Natural killer cell (primary cell): ENCODE measurements at regions not wholly inside any gene's neighbourhood (a gene's known extent, or its start where the extent isn't known, plus 50 kb on each side); places are given as distances from the start of the nearest gene placed in this dataset.
"Not testable (repeated sequence)": the region's sequence is repeated elsewhere in the genome, so short reads cannot be mapped to it uniquely, and the experiment has no call there.

Experiments
- ATAC-seq, 3 donors: fragments of 150-1000 bp in 2 of 3; fragments of 200-7000 bp in 1 of 3; cut with Tn5 transposase; 1 replicate in 1 of 3; 2 replicates in 2 of 3; pipeline ENCODE4 v1.10.0; 2021; ENCODE audit warnings: mild to moderate bottlenecking in 2 of 3, moderate library complexity in 2 of 3
- DNase-seq, 2 donors: peaks; one replicate each; pipeline versions ENCODE4 v3.0.0 to v3.0.0-alpha.2; 2013 to 2021; ENCODE audit warnings: mixed read lengths in 1 of 2
- H3K27ac ChIP-seq: one replicate; pipeline ENCODE4 v1.5.1; 2013; ENCODE audit warnings: mild to moderate bottlenecking, low read length
- H3K27me3 ChIP-seq: one replicate; pipeline ENCODE4 v1.6.1; 2013; ENCODE audit warnings: low read length; ENCODE audit not compliant: control insufficient read depth, insufficient read depth
- H3K36me3 ChIP-seq: one replicate; pipeline ENCODE4 v1.6.1; 2013; ENCODE audit warnings: low read length; ENCODE audit not compliant: control insufficient read depth, insufficient read depth
- H3K4me1 ChIP-seq: one replicate; pipeline ENCODE4 v1.6.1; 2013; ENCODE audit warnings: low read length; ENCODE audit not compliant: control insufficient read depth, insufficient read depth
- H3K4me3 ChIP-seq: one replicate; pipeline ENCODE4 v1.5.1; 2013; ENCODE audit warnings: low read length
- H3K9me3 ChIP-seq: one replicate; pipeline ENCODE4 v1.6.1; 2013; ENCODE audit warnings: low read length; ENCODE audit not compliant: control insufficient read depth, insufficient read depth
- H3K27ac Mint-ChIP-seq, 2 donors: one replicate each; pipeline ENCODE4 v1.8.0; 2022; ENCODE audit warnings: mild to moderate bottlenecking in 2 of 2, mixed read lengths in 2 of 2, moderate library complexity in 1 of 2
- H3K27me3 Mint-ChIP-seq, 2 donors: one replicate each; pipeline ENCODE4 v1.8.0; 2022; ENCODE audit warnings: low read depth in 2 of 2, mixed read lengths in 2 of 2
- H3K36me3 Mint-ChIP-seq: one replicate; pipeline ENCODE4 v1.8.0; 2022; ENCODE audit warnings: mixed read lengths
- H3K4me1 Mint-ChIP-seq, 2 donors: one replicate each; pipeline ENCODE4 v1.8.0; 2022; ENCODE audit warnings: mixed read lengths in 2 of 2
- H3K4me3 Mint-ChIP-seq: one replicate; pipeline ENCODE4 v1.8.0; 2022; ENCODE audit warnings: mild to moderate bottlenecking, moderate library complexity, mixed read lengths
- H3K9me3 Mint-ChIP-seq, 2 donors: one replicate each; pipeline ENCODE4 v1.8.0; 2022; ENCODE audit warnings: mixed read lengths in 2 of 2
- CTCF ChIP-seq: fragments of 200-600 bp; IDR thresholded peaks from one replicate; pipeline ENCODE4 v1.8.0; 2022; ENCODE audit warnings: antibody characterized with exemption
- WGBS: methylation state at CpG from one replicate; pipeline ENCODE4 v1.1.7; 2013; ENCODE audit warnings: missing lambda C conversion rate; ENCODE audit not compliant: insufficient coverage; 5-methylcytosine and 5-hydroxymethylcytosine counted together
- intact Hi-C: fragments of 100-400 bp; cut with micrococcal nuclease; formaldehyde crosslinking; loops from one replicate; pipeline ENCODE4 v1.14.2; 2022

GRCh38 chr2:66101206-66101605 lies 333.7 kb upstream of the MEIS1 start:
- DNase-seq: no peak
- H3K27me3 ChIP-seq: no peaks in the 10 kb centered on the region
- H3K27ac ChIP-seq: no peak overlapping the region
- TF ChIP-seq CTCF: no peak
- Mint-ChIP-seq H3K27ac (no peak overlapping the region), H3K27me3 (no peaks in the 10 kb centered on the region), H3K4me3 (no peak overlapping the region), H3K36me3 (no peaks in the 10 kb centered on the region), H3K9me3 (peaks cover 4 to 5% of the 10 kb centered on the region in 2 donors), H3K4me1 (no peaks in the 10 kb centered on the region)
- no CpG with 5 or more reads among the region's 1 CpG for WGBS
- no peaks in the 10 kb centered on the region for H3K4me1 ChIP-seq
- no peak for ATAC-seq
- H3K36me3 ChIP-seq: no peaks in the 10 kb centered on the region
- intact Hi-C loops: no loop called here
- no peaks in the 10 kb centered on the region for H3K9me3 ChIP-seq
- no peak overlapping the region for H3K4me3 ChIP-seq

- 88% methylated on average over 6 of the region's 6 CpGs for WGBS
- Mint-ChIP-seq H3K9me3 (peaks cover 0 to 5% of the 10 kb centered on the region in 2 donors), H3K27ac (no peak overlapping the region), H3K4me3 (no peak overlapping the region), H3K4me1 (no peaks in the 10 kb centered on the region), H3K36me3 (no peaks in the 10 kb centered on the region), H3K27me3 (no peaks in the 10 kb centered on the region)
- no peaks in the 10 kb centered on the region for H3K27me3 ChIP-seq
- no peak for DNase-seq
- no peak for ATAC-seq
- H3K9me3 ChIP-seq: no peaks in the 10 kb centered on the region
- no peaks in the 10 kb centered on the region for H3K4me1 ChIP-seq
- no peak for TF ChIP-seq CTCF
- H3K36me3 ChIP-seq: no peaks in the 10 kb centered on the region
- intact Hi-C loops: no loop called here
- no peak overlapping the region for H3K27ac ChIP-seq
- no peak overlapping the region for H3K4me3 ChIP-seq
Observed at GRCh38 chr2:66095820-66096345, 339.0 kb upstream of the MEIS1 start.

- H3K9me3 ChIP-seq, H3K4me3 ChIP-seq, H3K36me3 ChIP-seq, H3K27me3 Mint-ChIP-seq, H3K4me1 Mint-ChIP-seq, intact Hi-C loops, H3K36me3 Mint-ChIP-seq, H3K27ac ChIP-seq, ATAC-seq, H3K4me1 ChIP-seq, H3K27me3 ChIP-seq, DNase-seq, H3K27ac Mint-ChIP-seq, H3K9me3 Mint-ChIP-seq, H3K4me3 Mint-ChIP-seq: not testable (repeated sequence)
- WGBS: no CpG with 5 or more reads among the region's 2 CpGs
Observed at GRCh38 chr2:66094689-66095088, 340.2 kb upstream of the MEIS1 start.

- Histone ChIP-seq H3K4me1 (no peaks in the 10 kb centered on the region), H3K27ac (no peak overlapping the region), H3K27me3 (no peaks in the 10 kb centered on the region), H3K36me3 (no peaks in the 10 kb centered on the region), H3K9me3 (no peaks in the 10 kb centered on the region), H3K4me3 (no peak overlapping the region)
- DNase-seq (no peak), ATAC-seq (no peak)
- Mint-ChIP-seq H3K36me3 (no peaks in the 10 kb centered on the region), H3K4me3 (no peak overlapping the region), H3K27me3 (no peaks in the 10 kb centered on the region), H3K4me1 (no peaks in the 10 kb centered on the region), H3K9me3 (peaks cover 4 to 9% of the 10 kb centered on the region in 2 donors), H3K27ac (no peak overlapping the region)
- intact Hi-C loops: no loop called here
- no peak for TF ChIP-seq CTCF
- WGBS: 100% methylated on average over 1 of the region's 1 CpG
Observed at GRCh38 chr2:66093371-66093770, 341.6 kb upstream of the MEIS1 start.
